Fibroblast of mammary gland (primary cell): ENCODE measurements at regions not wholly inside any gene's neighbourhood (a gene's known extent, or its start where the extent isn't known, plus 50 kb on each side); places are given as distances from the start of the nearest gene placed in this dataset.

Source experiments
- DNase-seq: peaks from one replicate; pipeline ENCODE4 v3.0.0-alpha.2; 2010; ENCODE audit warnings: low read depth
- H3K4me3 ChIP-seq: 2 replicates; pipeline ENCODE4 v1.5.1; 2011; ENCODE audit warnings: low read depth, mild to moderate bottlenecking, low read length, moderate library complexity; ENCODE audit not compliant: control insufficient read depth
- CTCF ChIP-seq: conservative IDR thresholded peaks from 2 replicates; pipeline ENCODE4 v1.5.1; 2011; ENCODE audit warnings: low read depth, low read length, inconsistent platforms; ENCODE audit not compliant: control insufficient read depth, insufficient read depth

GRCh38 chr10:128973221-128973620 lies 493.8 kb upstream of the MGMT start:
- no peak overlapping the region for H3K4me3 ChIP-seq
- TF ChIP-seq CTCF, result no peak
- no peak for DNase-seq

GRCh38 chr10:128976856-128977255 lies 490.2 kb upstream of the MGMT start:
- H3K4me3 ChIP-seq, result no peak overlapping the region
- DNase-seq, result no peak
- no peak for TF ChIP-seq CTCF

GRCh38 chr10:128978211-128978610 lies 488.8 kb upstream of the MGMT start:
- no peak for DNase-seq
- TF ChIP-seq CTCF, result no peak
- no peak overlapping the region for H3K4me3 ChIP-seq

GRCh38 chr10:128979405-128979804 lies 487.6 kb upstream of the MGMT start:
- DNase-seq, result no peak
- no peak for TF ChIP-seq CTCF
- no peak overlapping the region for H3K4me3 ChIP-seq

- H3K4me3 ChIP-seq, result no peak overlapping the region
- no peak for TF ChIP-seq CTCF
- no peak for DNase-seq
Observed at GRCh38 chr10:128981251-128981650, 485.8 kb upstream of the MGMT start.

GRCh38 chr10:128981881-128982615 lies 485.0 kb upstream of the MGMT start:
- H3K4me3 ChIP-seq, result no peak overlapping the region
- no peak for TF ChIP-seq CTCF
- no peak for DNase-seq

- no peak for DNase-seq
- no peak for TF ChIP-seq CTCF
- H3K4me3 ChIP-seq, result no peak overlapping the region
Observed at GRCh38 chr10:128982616-128982915, 484.5 kb upstream of the MGMT start.
